Stimulated activated CD4-positive, alpha-beta T cell treated with anti-CD3 and anti-CD28 coated beads, Interleukin-15, amount 100 ng/mL, for 48 hours (primary cell): ENCODE measurements at regions not wholly inside any gene's neighbourhood (a gene's known extent, or its start where the extent isn't known, plus 50 kb on each side); places are given as distances from the start of the nearest gene placed in this dataset.

Source experiments
- DNase-seq, 2 donors: peaks; one replicate each; pipeline ENCODE4 v3.0.0-alpha.2; 2020; ENCODE audit warnings: low read depth in 2 of 2

DNA sequence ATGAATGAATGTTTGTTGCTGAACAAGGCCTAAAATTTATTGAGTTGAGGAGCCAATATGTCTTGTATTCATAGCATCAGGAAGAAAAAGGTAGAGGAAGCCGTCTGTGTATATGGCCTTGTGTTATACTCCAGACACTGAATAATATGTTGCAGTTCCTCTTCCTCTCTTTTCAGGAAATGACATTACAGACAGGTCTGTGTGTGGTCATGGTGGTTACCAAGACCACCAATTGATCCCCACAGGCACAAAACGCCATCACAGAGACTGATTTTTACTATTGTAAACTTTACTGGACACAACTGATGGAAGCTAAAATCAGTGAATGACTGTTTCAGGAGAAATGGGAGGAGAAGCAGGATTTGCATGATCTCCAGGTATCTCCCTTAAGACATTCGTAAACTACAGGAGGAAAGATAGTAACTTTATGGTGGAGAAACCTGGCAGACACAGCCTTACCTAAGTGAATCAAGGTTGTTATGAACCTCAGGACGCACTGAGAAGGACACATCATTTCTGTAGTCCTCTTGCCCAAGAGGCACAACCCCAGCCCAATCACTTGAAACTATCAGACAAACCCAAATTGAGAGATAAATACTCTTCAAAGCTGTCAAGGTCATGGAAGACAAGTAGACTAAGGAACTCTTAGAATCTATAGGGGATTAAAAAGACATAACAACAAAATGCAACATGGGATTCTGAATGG is 334.1 kb upstream of the RGS6 start:
- no peak for DNase-seq

DNA sequence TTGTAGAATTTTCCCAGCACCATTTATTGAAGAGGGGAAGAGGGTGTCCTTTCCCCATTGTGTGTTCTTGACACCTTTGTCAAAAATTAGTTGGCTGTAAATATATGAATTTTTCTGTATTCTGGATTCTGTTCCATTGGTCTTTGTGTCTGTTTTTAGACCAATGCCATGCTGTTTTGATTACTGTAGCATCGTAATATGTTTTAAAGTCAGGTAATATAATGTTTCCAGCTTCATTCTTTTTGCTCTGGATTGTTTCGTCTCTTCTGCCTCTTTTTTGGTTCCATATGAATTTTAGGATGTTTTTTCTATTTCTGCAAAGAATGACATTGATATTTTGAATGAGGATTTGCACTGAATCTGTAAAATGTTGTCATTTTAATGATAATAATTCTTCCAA is 331.9 kb upstream of the RGS6 start:
- DNase-seq, result no peak

DNA sequence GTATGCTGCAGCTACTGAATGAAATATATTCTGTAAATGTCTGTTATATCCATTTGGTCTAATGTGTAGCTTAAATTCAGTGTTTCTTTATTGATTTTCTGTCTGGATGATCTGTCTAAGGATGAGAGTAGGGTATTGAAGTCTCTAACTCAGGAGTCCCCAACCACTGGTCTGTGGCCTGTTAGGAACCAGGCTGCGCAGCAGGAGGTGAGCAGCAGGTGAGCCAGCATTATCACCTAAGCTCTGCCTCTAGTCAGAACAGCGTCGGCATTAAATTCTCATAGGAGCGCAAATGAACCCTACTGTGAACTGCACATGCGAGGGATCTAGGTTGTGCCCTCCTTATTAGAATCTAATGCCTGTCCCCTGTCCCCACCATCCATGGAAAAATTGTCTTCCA is 329.7 kb upstream of the RGS6 start:
- no peak for DNase-seq

DNA sequence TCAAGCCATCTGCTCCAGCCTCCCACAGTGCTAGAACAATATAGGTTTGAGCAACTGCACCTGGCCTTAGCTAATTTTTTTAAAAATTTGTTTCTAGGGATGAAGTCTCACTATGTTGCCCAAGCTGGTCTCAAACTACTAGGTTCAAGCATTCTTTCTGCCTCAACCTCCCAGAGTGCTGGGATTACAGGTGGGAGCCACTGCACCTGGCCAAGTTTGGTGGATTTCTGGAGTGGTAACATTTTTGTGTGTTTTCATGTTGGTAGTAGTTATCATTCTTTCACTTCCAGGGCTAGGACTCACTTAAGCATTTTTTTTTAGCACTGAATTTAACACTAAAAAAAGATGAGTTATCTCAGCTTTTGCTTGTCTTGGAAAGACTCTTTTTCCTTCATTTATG is 328.0 kb upstream of the RGS6 start:
- DNase-seq, result no peak

DNA sequence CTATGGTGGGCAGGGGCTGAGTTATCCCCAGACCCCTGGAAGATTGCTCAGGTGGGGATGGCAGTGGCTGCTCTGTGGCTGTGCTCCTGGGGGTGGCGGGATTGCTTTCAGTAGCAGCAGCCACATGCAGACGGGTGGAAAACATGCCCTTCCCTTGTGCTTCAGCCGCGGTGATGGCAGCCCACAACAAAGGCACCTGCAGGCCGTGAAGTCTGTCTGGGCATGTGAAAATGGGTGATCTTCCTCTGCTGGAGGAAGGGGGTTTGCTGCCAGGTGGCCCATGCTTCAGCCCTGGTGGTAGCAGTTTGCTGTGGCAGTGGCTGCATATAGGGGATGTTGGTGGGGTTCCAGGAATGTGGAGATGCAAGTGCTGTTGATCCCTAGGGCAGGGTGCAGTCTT is 326.2 kb upstream of the RGS6 start:
- DNase-seq, result no peak

DNA sequence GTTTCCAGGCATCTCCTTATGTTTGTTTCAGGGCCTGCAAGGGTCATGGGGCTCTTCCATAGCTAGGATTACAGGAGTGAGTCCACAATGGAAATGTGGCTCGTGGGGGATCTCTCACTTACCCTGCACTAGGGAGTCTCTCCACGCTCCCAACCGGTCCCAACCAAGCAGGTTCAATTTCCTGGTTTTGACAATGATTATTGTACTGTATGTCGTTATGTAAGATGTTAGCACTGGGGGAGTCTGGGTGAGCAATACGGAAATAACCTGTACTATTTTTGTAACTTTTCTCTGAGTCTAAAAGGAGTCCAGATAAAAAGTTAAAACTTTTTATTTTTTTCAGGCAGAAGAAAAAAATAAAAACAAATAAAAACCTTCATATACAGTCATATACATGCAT is 325.7 kb upstream of the RGS6 start:
- no peak for DNase-seq

DNA sequence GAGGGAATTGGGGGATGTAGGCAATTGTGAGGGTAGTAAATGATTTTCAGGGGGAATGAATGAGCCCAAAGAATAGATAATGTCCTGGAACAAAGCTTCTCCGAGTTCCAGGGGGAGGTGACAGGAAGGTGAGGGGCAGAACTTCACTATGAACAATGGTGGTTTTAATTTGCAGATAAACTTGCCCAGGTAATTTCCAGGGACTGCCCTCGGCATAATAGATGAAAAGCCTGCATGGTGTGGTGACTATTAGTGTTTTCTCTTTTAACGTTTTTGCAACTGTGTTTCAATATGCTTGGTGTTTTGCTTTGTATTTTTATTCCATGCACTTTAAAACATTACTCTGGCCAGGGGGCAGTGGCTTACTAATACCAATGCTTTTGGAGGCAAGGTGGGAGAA is 325.2 kb upstream of the RGS6 start:
- DNase-seq, result no peak

DNA sequence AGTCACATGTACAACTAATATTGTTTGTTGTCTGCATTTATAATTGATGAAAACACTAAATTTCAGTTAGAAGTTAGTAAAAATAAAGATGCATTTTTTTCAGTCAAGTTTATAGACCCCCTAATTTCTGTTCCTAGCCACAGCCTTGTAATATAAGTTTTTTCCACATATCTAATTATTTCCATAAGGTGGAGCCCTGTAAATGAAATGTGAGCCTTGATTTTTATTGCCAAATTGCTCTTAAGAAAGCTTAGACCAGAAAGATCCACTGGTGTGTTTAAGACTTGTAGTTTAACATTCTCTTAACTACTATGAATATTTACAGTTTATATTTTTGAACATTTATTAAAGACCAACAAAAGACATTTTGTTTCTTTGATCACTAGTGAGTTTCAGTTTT is 322.1 kb upstream of the RGS6 start:
- no peak for DNase-seq

DNA sequence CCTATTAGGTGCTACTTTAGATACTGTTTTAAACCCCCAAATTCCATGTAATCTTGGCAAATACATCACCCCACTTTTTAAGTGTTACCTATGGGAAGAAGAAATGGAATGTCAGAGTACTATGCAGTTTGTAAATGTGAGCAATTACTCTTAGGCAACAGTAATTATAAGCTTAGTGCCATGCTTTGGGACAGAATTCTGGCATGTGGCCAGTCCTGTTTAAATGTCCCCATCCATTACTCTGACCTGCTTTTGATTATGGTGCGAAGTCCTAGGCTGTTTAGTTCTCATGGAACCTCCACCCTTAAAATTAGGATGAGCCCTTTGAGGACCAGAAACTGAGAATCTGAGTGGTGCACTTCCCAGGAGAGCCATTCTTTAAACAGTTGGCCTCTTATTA is 321.4 kb upstream of the RGS6 start:
- DNase-seq, result no peak

DNA sequence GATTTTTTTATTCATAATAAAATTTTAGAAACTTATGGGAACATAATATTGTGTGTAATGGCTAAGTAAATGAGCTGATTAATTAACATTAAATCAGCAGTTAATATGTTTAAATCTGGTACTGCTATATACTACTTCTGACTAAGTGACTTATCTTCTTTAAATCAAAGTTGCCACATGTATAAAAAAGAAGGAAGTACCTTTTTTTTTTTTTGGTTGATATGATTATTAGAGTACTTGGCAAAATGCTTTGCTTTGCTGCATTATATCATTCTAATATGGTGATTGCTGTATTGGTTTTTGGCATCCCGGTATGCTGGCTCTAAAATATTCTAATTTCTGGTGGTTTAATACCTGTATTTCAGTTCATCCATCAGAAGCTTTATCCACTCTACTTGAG is 319.1 kb upstream of the RGS6 start:
- no peak for DNase-seq

DNA sequence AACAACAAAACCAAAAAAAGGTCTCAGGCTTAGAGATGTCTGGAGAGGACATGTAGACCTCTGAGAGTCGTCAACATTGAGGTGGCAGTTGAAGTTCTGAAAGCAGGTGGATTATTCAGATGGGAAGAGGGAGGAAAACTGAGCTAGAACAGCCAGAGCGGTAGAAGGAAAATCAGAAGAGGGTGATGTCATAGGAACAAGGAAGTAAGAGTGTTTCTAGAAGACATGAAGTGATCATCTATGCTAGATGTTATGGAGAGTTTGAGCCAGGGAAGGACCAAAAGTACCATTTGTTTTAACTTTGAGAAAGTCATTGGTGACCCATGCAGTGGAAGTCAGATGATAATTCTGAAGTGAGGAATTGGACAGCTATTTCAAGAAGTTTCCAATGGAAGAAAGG is 316.2 kb upstream of the RGS6 start:
- DNase-seq, result no peak

DNA sequence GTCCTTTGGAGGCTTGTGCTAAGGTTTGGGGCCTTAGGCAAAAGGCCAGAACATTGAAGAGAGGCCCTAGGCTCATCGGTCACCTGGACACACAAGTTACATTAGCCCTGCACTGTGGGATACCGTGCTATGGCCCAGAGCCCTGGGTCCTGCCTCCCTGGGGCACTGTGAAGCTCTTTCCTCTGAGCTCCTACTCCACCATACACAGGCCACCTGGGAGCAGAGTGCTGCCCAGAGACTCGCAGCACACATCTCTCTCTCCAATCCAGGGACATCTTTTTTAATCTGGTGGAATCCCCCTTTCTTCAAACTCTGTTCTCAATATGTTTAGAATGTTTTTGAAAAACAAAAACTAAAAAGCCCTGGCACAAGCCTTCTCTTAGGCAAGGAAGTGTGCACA is 314.2 kb upstream of the RGS6 start:
- no peak for DNase-seq

DNA sequence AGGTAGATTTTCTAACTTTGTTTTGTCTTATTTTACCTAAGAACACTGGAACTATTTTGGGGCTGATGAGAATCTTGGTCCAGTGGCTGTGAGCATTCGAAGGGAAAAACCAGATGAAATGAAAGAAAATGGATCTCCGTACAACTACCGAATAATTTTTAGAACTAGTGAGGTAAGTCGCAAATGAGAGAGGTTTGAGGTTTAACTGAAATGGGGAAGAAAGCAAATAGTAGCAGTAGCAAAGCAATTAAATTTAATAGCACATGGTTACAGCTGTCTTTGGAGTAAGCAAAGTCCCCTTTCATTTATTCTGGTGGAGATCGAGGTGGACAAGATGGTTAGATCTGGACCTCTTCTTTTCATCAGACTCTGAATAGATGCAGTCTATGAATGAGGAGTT is 313.5 kb upstream of the RGS6 start:
- no peak for DNase-seq

DNA sequence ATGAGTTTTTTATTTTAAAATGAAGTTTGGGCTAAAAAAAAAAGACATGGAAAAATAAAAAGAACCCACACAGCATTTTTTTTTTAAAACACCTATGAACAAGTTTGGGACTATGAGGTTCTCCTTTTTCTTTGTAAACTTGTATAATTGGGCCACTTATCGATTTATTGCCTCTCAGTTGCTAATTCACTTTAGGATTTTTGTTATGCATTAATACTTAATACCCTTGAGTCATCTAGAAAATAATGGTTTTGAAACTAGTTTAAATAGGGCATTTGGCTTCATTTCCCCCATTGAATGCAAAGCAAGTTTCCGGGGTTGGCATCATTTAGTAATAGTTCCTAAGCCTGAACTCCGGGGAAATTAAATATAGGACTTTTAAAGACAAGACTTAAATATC is 312.8 kb upstream of the RGS6 start:
- no peak for DNase-seq

DNA sequence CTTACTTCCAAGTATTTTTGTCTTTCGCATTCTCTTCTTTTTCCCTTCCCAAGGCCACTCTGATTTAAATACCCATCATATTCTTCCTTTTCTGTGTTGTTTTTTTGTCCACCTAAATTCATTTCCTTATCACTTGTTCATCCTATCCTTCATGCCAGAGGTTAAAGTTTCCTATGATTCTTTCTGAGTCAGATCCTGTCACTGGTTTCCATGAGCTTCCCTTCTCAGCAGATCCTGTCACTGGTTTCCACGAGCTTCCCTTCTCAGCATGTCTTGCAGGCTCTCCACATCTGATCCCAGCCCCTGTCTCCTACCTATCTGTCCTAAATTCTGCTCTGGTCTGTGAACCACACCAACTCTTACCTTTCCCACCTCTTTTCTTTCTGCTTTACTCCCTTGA is 311.8 kb upstream of the RGS6 start:
- no peak for DNase-seq

DNA sequence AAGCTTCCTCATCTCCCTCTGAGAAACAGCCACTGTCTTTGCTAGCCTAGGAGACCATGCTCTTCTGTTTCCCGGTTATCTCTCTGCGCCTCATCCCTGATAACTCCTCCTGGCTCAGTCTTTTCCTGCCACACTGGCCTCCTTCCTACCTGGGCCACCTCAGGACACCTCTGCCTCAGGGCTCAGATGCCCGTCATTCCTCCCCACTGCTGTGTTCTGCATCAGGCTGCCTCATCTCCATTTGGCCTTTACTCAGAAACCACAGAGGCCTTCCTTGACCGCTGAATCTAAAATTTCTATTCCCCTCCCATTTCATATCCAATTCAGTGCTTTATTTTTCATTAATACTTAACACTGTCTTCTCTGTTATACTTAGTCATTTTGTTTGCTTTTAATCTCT is 311.0 kb upstream of the RGS6 start:
- no peak for DNase-seq

DNA sequence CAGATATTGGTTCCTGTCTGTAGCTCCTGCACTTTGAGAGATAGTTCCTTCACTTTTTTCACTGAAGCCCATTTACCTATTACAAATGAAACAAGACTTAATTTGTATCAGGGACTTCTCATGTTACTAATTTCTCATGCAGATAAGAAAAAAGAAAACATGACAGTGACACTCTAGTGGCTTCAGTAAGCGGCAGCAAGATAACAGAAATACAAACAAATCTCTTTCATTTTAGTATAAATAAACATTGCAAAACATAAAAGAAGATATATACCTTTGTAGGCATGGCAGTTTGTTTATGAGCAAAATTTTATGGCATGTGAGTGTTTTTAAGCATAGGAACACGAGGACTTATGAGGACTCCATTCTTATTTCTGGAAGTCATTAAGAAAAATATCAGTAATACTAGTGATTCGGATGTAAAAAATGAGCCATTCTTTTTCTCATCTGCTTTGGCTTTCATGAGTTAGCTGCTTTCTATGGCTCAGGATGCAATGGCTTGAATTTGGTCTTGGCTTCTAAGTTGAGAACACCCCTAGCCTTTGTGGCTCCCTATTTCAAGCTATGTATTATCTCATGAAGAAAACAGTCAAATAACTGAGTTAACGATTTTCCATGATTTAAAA is 310.1 kb upstream of the RGS6 start:
- DNase-seq, result no peak

DNA sequence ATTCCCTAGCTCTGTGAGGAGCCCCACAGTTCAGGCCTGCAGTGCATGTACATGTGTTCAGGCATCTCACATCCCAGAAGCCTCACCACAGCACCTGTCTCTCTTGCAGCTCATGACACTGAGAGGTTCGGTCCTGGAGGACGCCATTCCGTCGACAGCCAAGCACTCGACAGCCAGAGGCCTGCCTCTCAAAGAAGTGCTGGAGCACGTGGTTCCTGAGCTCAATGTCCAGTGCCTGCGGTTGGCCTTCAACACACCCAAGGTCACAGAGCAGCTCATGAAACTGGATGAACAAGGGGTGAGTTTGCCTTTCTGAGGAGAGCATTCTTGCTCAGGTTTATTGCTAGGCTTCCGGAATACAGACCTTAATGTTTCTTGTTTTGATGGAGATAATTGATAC is 308.3 kb upstream of the RGS6 start:
- DNase-seq, result no peak

DNA sequence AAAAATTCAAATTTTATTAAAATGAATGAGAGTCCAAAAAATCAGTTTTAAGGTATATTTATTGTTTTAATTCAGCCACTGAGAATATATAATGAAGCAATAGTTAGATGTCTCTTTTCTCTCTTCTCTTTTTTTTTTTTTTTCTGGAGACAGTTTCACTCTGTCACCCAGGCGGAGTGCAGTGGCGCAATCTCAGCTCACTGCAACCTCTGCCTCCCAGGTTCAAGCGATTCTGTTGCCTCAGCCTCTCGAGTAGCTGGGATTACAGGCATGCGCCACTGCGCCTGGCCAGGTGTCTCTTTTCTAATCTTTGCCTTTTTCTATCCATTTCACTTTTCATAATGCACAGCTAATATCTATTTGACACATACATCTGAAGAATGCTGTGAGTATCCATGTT is 307.1 kb upstream of the RGS6 start:
- no peak for DNase-seq

DNA sequence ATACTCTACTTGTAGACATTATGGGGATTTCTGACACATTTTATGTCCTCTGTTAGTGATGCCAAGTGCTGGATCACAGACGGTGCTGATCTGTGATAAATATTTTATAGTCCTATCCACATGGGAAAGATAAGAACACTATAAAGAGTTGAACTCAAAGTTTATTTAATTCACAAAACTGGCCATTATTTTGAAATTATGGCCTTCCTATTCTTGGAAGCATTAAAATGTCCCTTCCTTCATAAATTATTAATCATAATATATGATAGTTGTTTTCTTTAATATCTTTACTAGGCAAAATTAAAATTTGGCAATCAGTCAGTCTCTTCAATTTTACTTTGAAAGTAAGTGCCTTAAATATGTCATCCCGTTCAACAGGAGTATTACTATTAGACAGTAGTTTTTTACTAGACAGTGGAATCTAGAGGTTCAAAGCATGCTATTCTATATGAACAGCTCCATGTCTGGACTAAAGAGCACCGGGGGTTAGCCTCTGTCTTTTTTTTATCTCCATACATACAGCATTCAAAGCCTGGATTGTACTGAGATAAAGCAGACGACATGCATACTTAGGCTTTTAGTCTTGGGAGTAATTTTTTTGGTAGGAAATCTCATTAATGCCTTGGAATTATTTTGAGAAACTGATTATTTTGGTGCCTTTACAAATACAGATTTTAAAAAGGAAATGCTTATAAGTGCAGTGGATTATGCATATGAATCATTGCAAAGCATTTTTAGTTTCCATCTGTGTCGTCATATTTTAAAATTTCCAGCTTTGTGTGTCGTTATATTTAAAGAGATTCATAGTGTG is 306.1 kb upstream of the RGS6 start:
- DNase-seq, result no peak

DNA sequence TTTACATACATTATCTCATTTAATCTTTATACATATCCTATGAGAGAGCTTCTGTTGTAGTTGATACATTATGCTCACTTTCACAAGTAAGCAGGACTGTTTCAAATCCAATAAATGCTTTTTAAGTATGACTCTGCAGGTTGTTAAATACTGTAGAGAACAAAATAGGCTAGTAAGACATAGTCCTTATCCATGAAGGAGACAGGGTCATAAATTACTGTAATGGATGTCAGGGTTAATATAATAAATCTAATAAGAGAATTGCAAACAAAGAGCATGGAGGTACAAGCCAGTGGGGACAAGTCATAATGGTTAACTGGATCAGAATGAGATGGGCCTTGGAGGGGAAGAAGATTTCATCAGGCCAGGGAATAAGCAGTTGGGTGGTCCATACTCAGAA is 303.8 kb upstream of the RGS6 start:
- DNase-seq, result no peak

DNA sequence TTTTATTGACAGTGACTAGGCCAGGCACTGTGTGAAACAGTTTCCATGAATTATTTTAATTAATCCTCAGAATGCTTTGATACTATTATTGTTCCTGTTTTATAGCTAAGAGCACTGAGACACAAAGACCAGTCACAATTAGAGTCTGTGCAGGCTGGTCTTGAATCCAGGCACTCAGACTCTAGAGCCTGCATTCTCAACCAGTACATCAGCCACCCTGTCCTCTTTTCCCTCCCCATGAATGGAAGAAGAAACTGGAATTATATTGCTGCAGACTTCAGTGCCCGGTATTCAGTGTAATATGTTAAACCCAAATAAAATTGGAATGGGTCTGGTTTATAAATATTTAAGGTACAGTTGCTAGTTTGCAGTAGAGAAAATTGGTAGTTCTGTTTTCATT is 303.0 kb upstream of the RGS6 start:
- DNase-seq, result no peak

DNA sequence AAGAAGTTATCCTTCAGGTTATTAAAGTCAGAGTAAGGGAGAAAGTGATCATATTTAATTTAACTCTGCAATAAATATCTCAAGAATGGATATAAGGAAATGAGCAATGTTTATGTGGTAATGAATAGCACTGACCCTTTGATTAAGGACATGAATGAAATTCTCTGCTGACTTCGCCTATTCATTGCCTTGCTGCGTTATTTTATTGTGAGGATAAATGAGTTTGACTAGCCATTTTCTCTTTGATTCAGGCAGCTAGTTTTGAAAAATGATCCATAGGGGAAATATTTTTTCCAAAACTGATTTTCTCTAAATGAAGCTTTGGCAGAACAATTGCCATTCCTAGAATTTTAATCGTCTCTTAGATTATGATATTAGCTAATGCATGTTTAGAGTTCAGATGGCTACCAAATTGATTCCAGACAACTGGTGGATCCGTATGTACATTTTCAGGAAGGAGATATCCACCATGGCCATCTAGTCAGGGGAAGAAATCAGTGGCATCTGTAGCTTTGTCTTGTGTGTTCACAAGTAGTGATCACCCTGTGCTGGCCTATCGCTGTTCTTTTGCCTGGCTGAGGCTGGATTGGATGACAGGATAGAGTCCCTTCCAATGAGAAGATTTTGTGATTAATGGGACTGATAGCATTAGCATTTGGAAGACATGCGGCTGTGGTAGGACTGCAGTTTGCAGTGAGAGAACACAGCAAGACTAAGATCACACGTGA is 302.3 kb upstream of the RGS6 start:
- DNase-seq, result no peak
